SK-N-SH (cell line): ENCODE measurements at regions not wholly inside any gene's neighbourhood (a gene's known extent, or its start where the extent isn't known, plus 50 kb on each side); places are given as distances from the start of the nearest gene placed in this dataset.

Experiments used
- CTCF ChIA-PET: fragments of 300-600, 350-600 bp; formaldehyde crosslinking; extraction: SDS; loops from one replicate; lab custom pipeline; 2021; lab: Yijun Ruan, JAX
- POLR2A ChIA-PET: fragments of 350-600 bp; sonication (Branson Sonifier 250); formaldehyde crosslinking; extraction: SDS; loops from one replicate; lab custom pipeline; 2020; ENCODE audit warnings: antibody characterized with exemption, inconsistent platforms; lab: Yijun Ruan, JAX
- DNase-seq: peaks from one replicate; pipeline ENCODE4 v3.0.0; 2012
- H2AFZ ChIP-seq: fragments of 200-600 bp; sonication (generic); 2 replicates; pipeline ENCODE4 v1.8.1; 2016; ENCODE audit warnings: antibody characterized with exemption, mild to moderate bottlenecking, low read depth
- H3F3A ChIP-seq: fragments of 200-600 bp; sonication (generic); replicated peaks from 2 replicates; pipeline ENCODE3; 2016; ENCODE audit warnings: antibody characterized with exemption, mild to moderate bottlenecking; ENCODE audit not compliant: insufficient read depth
- H3K27ac ChIP-seq, 2 experiments: fragments of 200-500 bp in 1 of 2; fragments of 200-600 bp in 1 of 2; sonication (Bioruptor generic) in 1 of 2; sonication (generic), shearing (Covaris generic) in 1 of 2; 2 replicates each; pipeline versions ENCODE4 v1.5.1 to v1.6.1; 2014 to 2016; ENCODE audit warnings: low read depth in 2 of 2, inconsistent platforms in 1 of 2, low read length in 1 of 2, mild to moderate bottlenecking in 1 of 2, mixed read lengths in 1 of 2
- H3K27me3 ChIP-seq: fragments of 200-600 bp; sonication (generic), shearing (Covaris generic); 2 replicates; pipeline ENCODE4 v1.6.1; 2016; ENCODE audit warnings: mixed run types; ENCODE audit not compliant: insufficient read depth
- H3K36me3 ChIP-seq, 2 experiments: fragments of 200-500 bp in 1 of 2; fragments of 200-600 bp in 1 of 2; sonication (Bioruptor generic) in 1 of 2; sonication (generic) in 1 of 2; replicated peaks in 1 of 2; 2 replicates each; pipeline versions ENCODE3 to v1.5.1; 2014 to 2016; ENCODE audit warnings: low read length in 1 of 2, mild to moderate bottlenecking in 1 of 2; ENCODE audit not compliant: insufficient read depth in 2 of 2, control insufficient read depth in 1 of 2
- H3K4me1 ChIP-seq, 2 experiments: fragments of 200-500 bp in 1 of 2; fragments of 200-600 bp in 1 of 2; sonication (Bioruptor generic) in 1 of 2; sonication (generic), shearing (Covaris generic) in 1 of 2; 2 replicates each; pipeline versions ENCODE4 v1.5.1 to v1.6.1; 2014 to 2016; ENCODE audit warnings: low read depth in 1 of 2, low read length in 1 of 2, mixed run types in 1 of 2; ENCODE audit not compliant: insufficient read depth in 2 of 2, control insufficient read depth in 1 of 2
- H3K4me2 ChIP-seq: fragments of 200-600 bp; sonication (generic), shearing (Covaris generic); 2 replicates; pipeline ENCODE4 v1.6.1; 2017; ENCODE audit warnings: mixed run types
- H3K4me3 ChIP-seq, 2 experiments: fragments of 200-500 bp in 1 of 2; fragments of 200-600 bp in 1 of 2; sonication (Bioruptor generic) in 1 of 2; sonication (generic), shearing (Covaris generic) in 1 of 2; 2 replicates each; pipeline versions ENCODE4 v1.5.1 to v1.8.1; 2014 to 2016; ENCODE audit warnings: low read depth in 2 of 2, inconsistent platforms in 1 of 2, low read length in 1 of 2, mild to moderate bottlenecking in 1 of 2, mixed read lengths in 1 of 2, moderate library complexity in 1 of 2
- H3K79me2 ChIP-seq: fragments of 200-600 bp; sonication (generic); 2 replicates; pipeline ENCODE4 v1.8.1; 2017; ENCODE audit warnings: mild to moderate bottlenecking; ENCODE audit not compliant: insufficient read depth
- H3K9ac ChIP-seq: fragments of 200-600 bp; sonication (generic); 2 replicates; pipeline ENCODE4 v1.6.1; 2017; ENCODE audit warnings: mixed run types
- H3K9me2 ChIP-seq: fragments of 200-600 bp; sonication (generic); 2 replicates; pipeline ENCODE4 v1.6.1; 2017; ENCODE audit warnings: mixed run types
- H3K9me3 ChIP-seq: fragments of 200-600 bp; sonication (generic); 2 replicates; pipeline ENCODE4 v1.6.1; 2017; ENCODE audit warnings: mixed run types, mild to moderate bottlenecking, moderate library complexity
- H4K20me1 ChIP-seq: fragments of 200-600 bp; sonication (generic); 2 replicates; pipeline ENCODE4 v1.6.1; 2017; ENCODE audit warnings: mild to moderate bottlenecking, mixed run types; ENCODE audit not compliant: insufficient read depth
- EP300 ChIP-seq, 2 experiments: IDR thresholded peaks; 2 replicates each; pipeline versions ENCODE4 v1.4.0 to v1.6.1; 2012; ENCODE audit warnings: borderline replicate concordance in 1 of 2, low read depth in 1 of 2, low read length in 1 of 2
- EZH2phosphoT487 ChIP-seq: fragments of 200-600 bp; sonication (generic); IDR thresholded peaks from 2 replicates; pipeline ENCODE4 v1.6.1; 2017; ENCODE audit warnings: low read depth, mixed run types, mild to moderate bottlenecking, antibody characterized with exemption, moderate library complexity, borderline replicate concordance
- NFIC ChIP-seq: IDR thresholded peaks from 2 replicates; pipeline ENCODE4 v1.4.0; 2012; ENCODE audit warnings: borderline replicate concordance
- NRF1 ChIP-seq: IDR thresholded peaks from 2 replicates; pipeline ENCODE4 v1.6.1; 2012; ENCODE audit warnings: low read depth, mild to moderate bottlenecking, low read length
- RAD21 ChIP-seq: IDR thresholded peaks from 2 replicates; pipeline ENCODE4 v1.6.1; 2012; ENCODE audit warnings: mild to moderate bottlenecking, low read length
- SMC3 ChIP-seq: IDR thresholded peaks from 2 replicates; pipeline ENCODE4 v1.6.1; 2012; ENCODE audit warnings: low read depth, low read length, improper control_type of control experiment
- TCF12 ChIP-seq: IDR thresholded peaks from 2 replicates; pipeline ENCODE4 v1.4.0; 2012
- WGBS: methylation state at CpG from one replicate; pipeline ENCODE4 v1.1.6; 2017; ENCODE audit warnings: low lambda C conversion rate; 5-methylcytosine and 5-hydroxymethylcytosine counted together
- TF ChIP-seq, protein P1 (sequence below): fragments of 150-350 bp; IDR thresholded peaks from 2 replicates; pipeline ENCODE4 v1.6.1; 2017; ENCODE audit warnings: antibody characterized with exemption, low read length, low read depth, borderline replicate concordance
- TF ChIP-seq, protein P2 (sequence below): IDR thresholded peaks from 2 replicates; pipeline ENCODE4 v1.4.0; 2012; ENCODE audit warnings: low read depth, borderline replicate concordance
- TF ChIP-seq, protein P3 (sequence below): fragments of 200-600 bp; sonication (generic); IDR thresholded peaks from 2 replicates; pipeline ENCODE4 v1.6.1; 2017; ENCODE audit warnings: antibody characterized with exemption, mild to moderate bottlenecking, moderate library complexity
- TF ChIP-seq, protein P4 (sequence below): IDR thresholded peaks from 2 replicates; pipeline ENCODE4 v1.4.0; 2012; ENCODE audit warnings: low read depth, borderline replicate concordance

DNA sequence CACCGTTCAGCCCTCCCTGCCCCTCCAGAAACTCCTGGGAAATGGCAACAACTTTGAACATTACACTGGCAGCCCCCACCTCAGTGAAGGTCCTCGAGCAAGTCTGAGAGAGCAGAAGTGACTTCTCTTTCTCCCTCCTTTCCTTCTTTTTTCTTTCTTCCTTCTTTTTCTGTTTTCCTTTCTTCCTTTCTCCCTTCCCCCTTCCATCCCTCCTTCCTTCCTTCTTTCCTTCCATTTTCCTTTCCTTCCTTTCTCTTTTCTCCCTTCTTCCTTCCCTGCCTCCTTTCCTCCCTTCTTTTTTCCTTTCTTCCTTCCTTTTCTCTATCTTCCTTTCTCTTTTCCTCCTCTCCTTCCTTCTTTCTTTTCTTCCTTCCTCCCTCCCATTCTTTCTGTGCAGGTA, 162.7 kb downstream of the UNC5CL start:
- no peaks in the 10 kb centered on the region for H3K36me3 ChIP-seq
- WGBS, result 18% methylated on average over 1 of the region's 2 CpGs
- peaks cover 0 to 18% of the 10 kb centered on the region in 2 experiments; a peak in 2 of 4 replicates for H3K4me1 ChIP-seq
- H3K4me3 ChIP-seq, result no peak overlapping the region
- 0 out of 2 replicates have a peak, but pooled peaks cover 4% of the 10 kb centered on the region for H3K9me3 ChIP-seq
- no peak overlapping the region for H3K27ac ChIP-seq
- H3K79me2 ChIP-seq, result no peaks in the 10 kb centered on the region
- no peaks in the 10 kb centered on the region for H3K9me2 ChIP-seq
- no peak for DNase-seq
- no peak overlapping the region for H2AFZ ChIP-seq
- H3F3A ChIP-seq, result no peaks in the 10 kb centered on the region
- CTCF ChIA-PET, result interaction anchor here (0.6 to 1.5 kb wide), 4 partner anchors 29 to 1514 kb away, joined by 3 to 4 read pairs (median 4); no protein-coding TSS in a partner anchor
- POLR2A ChIA-PET, result no interaction called here
- no peaks in the 10 kb centered on the region for H4K20me1 ChIP-seq
- no peaks in the 10 kb centered on the region; the same call in 1 of the 2 replicates for H3K27me3 ChIP-seq
- no peak for TF ChIP-seq RAD21
- no peak for TF ChIP-seq NRF1
- TF ChIP-seq, protein P1, sequence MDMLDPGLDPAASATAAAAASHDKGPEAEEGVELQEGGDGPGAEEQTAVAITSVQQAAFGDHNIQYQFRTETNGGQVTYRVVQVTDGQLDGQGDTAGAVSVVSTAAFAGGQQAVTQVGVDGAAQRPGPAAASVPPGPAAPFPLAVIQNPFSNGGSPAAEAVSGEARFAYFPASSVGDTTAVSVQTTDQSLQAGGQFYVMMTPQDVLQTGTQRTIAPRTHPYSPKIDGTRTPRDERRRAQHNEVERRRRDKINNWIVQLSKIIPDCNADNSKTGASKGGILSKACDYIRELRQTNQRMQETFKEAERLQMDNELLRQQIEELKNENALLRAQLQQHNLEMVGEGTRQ, result no peak
- no peak for TF ChIP-seq EP300 (IDR thresholded peaks at IDR 0.05; ENCODE audit: borderline replicate concordance in 1 of 2, low read depth in 1 of 2, low read length in 1 of 2)
- TF ChIP-seq, protein P2, sequence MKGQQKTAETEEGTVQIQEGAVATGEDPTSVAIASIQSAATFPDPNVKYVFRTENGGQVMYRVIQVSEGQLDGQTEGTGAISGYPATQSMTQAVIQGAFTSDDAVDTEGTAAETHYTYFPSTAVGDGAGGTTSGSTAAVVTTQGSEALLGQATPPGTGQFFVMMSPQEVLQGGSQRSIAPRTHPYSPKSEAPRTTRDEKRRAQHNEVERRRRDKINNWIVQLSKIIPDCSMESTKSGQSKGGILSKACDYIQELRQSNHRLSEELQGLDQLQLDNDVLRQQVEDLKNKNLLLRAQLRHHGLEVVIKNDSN, result no peak
- no peak for TF ChIP-seq NFIC
- no peak for TF ChIP-seq EZH2phosphoT487
- TF ChIP-seq TCF12, result no peak
- no peak for TF ChIP-seq SMC3
- no peak overlapping the region for H3K9ac ChIP-seq
- no peak overlapping the region for H3K4me2 ChIP-seq

DNA sequence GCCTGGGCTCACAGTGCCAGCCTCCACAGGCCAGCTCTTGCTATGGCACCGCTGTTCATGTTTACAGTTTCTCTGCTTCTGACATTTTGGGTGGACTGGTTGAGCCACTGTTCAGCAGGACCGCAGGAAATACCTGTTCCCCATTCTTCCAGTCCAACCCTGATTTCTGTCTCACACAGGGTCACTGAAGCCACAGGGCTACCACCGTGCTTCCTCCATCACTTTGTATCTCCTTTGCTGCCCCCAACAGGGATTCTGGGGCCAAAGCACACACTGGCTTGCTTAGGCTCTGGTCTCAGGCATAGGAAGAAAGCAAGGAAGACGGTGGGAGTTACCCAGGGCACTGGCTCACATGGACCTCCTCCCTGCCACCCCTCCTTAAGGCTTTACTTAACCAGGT, 164.5 kb downstream of the UNC5CL start:
- no peaks in the 10 kb centered on the region for H3F3A ChIP-seq
- H4K20me1 ChIP-seq, result no peaks in the 10 kb centered on the region
- no peak overlapping the region for H2AFZ ChIP-seq
- H3K4me2 ChIP-seq, result no peak overlapping the region
- H3K4me3 ChIP-seq, result no peak overlapping the region
- H3K9me2 ChIP-seq, result no peaks in the 10 kb centered on the region
- H3K79me2 ChIP-seq, result no peaks in the 10 kb centered on the region
- H3K27me3 ChIP-seq, result no peaks in the 10 kb centered on the region; the same call in 1 of the 2 replicates
- TF ChIP-seq, protein P3, sequence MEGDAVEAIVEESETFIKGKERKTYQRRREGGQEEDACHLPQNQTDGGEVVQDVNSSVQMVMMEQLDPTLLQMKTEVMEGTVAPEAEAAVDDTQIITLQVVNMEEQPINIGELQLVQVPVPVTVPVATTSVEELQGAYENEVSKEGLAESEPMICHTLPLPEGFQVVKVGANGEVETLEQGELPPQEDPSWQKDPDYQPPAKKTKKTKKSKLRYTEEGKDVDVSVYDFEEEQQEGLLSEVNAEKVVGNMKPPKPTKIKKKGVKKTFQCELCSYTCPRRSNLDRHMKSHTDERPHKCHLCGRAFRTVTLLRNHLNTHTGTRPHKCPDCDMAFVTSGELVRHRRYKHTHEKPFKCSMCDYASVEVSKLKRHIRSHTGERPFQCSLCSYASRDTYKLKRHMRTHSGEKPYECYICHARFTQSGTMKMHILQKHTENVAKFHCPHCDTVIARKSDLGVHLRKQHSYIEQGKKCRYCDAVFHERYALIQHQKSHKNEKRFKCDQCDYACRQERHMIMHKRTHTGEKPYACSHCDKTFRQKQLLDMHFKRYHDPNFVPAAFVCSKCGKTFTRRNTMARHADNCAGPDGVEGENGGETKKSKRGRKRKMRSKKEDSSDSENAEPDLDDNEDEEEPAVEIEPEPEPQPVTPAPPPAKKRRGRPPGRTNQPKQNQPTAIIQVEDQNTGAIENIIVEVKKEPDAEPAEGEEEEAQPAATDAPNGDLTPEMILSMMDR, result peak; percentile 18; the same call in 1 of the 2 replicates
- TF ChIP-seq, protein P4, sequence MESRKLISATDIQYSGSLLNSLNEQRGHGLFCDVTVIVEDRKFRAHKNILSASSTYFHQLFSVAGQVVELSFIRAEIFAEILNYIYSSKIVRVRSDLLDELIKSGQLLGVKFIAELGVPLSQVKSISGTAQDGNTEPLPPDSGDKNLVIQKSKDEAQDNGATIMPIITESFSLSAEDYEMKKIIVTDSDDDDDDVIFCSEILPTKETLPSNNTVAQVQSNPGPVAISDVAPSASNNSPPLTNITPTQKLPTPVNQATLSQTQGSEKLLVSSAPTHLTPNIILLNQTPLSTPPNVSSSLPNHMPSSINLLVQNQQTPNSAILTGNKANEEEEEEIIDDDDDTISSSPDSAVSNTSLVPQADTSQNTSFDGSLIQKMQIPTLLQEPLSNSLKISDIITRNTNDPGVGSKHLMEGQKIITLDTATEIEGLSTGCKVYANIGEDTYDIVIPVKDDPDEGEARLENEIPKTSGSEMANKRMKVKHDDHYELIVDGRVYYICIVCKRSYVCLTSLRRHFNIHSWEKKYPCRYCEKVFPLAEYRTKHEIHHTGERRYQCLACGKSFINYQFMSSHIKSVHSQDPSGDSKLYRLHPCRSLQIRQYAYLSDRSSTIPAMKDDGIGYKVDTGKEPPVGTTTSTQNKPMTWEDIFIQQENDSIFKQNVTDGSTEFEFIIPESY, result no peak
- peak; percentile 40; the same call in 1 of the 2 replicates for TF ChIP-seq SMC3
- TF ChIP-seq RAD21, result peak; percentile 72
- POLR2A ChIA-PET, result no interaction called here
- CTCF ChIA-PET, result interaction anchor here (0.6 to 1.7 kb wide), 12 partner anchors 10 to 287 kb away, joined by 3 to 6 read pairs (median 3); partner anchors contain the start of gene LRFN2
- H3K9me3 ChIP-seq, result 0 out of 2 replicates have a peak, but pooled peaks cover 4% of the 10 kb centered on the region
- no peak overlapping the region for H3K9ac ChIP-seq
- no peak for DNase-seq
- H3K36me3 ChIP-seq, result no peaks in the 10 kb centered on the region
- H3K4me1 ChIP-seq, result peaks cover 0 to 20% of the 10 kb centered on the region in 2 experiments; a peak in 2 of 4 replicates
- WGBS, result 41% methylated on average over 3 of the region's 4 CpGs
- no peak overlapping the region for H3K27ac ChIP-seq
